Femur (tissue), 1 donor: ENCODE measurements at regions not wholly inside any gene's neighbourhood (a gene's known extent, or its start where the extent isn't known, plus 50 kb on each side); places are given as distances from the start of the nearest gene placed in this dataset.

Experiments used
- DNase-seq: peaks from one replicate; pipeline ENCODE4 v3.0.0-alpha.2; 2017

- no peak for DNase-seq
These were observed 146.1 kb upstream of the CTNNB1 start for GRCh38 chr3:41053220-41053619.

DNA sequence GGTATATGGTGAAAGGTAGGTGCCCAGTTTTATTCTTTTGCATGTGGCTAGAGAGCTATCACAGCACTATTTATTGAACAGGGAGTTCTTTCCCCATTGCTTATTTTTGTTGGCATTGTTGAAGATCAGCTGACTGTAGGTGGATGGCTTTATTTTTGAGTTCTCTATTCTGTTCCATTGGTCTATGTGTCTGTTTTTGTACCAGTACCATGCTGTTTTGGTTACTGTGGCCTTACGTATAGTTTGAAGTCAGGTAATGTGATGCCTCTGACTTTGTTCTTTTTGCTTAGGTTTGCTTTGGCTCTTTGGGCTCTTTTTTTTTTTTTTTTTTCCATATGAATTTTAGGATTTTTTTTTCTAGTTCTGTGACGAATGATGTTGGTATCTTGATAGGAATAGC, 139.2 kb upstream of the CTNNB1 start:
- DNase-seq = no peak

DNA sequence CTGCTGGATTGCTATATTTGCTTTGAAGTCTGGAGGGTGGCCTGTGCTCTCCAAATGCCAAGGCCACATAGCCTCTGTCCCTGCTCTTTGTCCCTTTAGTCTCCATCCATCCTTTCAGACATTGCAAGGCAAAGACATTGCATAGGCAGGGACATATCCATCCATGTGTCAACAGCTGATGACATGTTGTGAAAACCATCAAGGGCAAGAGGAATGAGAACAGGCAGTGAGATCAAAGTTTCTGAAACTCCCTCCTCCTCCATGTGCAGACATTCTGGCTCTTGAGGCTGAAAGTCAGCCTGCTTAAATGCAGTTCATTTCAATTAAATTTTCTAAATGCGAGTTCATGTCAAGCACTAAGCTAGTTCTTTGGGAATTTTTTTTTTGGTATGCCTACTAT, 135.2 kb upstream of the CTNNB1 start:
- no peak for DNase-seq

DNA sequence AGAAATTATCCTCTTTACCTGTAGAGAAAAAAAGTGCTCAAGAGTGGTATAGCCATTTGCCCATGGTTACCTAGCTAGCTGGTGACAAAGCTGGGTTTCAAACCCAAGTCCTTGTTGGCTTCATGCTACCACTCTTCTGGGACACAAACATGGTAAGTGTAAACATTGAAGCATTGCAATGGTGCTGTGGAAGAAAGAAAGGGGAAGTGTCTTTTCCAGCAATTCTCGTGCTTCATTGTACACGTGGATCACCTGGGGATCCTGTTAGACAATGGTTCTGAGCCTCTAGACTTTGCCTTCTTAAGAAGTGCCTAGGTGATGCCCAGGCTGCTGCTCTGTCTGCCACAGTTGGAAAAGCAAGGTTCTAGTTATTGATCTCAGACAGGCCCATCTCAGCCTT, 134.8 kb upstream of the CTNNB1 start:
- no peak for DNase-seq

- no peak for DNase-seq
These were observed 134.0 kb upstream of the CTNNB1 start for GRCh38 chr3:41065340-41065739.

- DNase-seq = no peak
These were observed 126.1 kb upstream of the CTNNB1 start for GRCh38 chr3:41073190-41073589.

DNA sequence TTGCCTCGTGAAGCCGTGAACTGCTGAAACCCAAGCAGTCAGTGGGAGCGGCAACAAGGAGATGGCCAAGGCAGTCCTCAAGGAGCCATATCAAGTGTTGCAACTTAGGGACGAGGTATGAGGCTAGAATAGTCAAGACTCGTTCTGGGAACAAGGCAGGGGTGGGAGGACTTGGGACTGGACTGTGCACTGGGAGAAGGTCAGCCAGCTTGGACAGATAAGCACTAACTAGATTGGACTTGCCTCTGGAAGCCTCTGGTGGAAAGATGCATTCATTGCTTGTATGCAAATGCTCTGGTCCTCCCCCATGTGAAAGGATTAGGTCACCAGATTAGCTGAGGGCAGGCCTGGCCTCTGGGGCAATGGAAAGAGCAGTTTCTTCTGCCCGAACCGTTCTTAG, 123.3 kb upstream of the CTNNB1 start:
- DNase-seq = no peak

DNA sequence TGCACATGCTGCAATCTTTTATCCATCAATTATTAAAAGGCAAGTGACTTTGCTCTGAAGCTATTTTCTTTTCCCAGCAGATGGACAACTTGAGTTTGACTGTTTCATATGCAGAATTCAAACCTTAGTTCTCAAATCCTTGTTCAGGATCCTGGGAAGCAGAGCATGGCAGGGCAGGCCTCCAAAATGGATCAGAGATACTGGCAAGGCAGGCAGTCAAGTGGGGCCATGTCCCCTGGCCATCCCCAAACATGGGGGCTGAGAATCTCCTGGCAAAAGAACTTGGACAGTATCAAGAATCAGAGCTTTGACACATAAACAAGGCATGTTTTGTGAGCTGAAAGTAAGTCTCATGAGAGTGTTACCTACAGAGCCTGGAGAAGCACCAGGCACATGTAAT, 122.9 kb upstream of the CTNNB1 start:
- no peak for DNase-seq

DNA sequence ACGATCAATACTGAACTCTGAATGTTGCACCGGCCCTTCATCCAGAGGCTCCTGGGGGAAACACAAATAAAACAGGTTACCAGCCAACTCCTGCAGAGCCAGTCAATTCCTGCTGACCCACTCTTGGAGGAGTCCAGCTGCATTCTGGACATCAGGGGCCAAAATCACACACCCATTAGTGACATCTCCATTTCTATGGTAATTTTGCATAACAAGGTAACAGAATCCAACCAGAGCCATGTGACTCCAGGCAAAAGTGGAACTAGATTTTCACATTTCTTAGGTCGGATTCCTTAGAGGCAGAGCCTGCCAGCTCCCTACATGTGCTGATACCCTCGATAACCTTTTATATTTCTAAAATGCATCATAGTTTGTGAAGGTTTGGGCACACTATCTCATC, 119.2 kb upstream of the CTNNB1 start:
- DNase-seq = no peak

DNA sequence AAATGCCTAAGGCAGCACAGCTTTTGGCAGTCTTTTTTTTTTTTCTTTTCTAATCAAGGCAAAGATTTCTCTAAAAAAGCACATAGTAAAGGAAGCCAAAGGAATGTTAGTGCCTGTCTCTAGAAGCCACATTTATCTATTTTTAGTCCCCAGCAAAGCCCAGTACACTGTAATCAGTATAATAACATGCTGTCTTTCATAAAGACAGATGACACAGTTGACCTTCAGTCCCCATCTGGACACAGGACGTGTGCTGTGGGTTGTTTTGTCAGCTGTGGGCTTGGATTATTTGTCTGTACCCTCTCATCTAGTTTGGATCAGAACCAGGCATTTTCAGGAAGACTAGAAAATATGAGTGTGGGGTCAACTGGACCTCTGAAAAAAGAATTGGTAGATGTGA, 110.4 kb upstream of the CTNNB1 start:
- DNase-seq = no peak

- no peak for DNase-seq
These were observed 109.7 kb upstream of the CTNNB1 start for GRCh38 chr3:41089566-41089965.

GRCh38 chr3:41092844-41093243, 106.5 kb upstream of the CTNNB1 start:
- DNase-seq = peak; percentile 35

- no peak for DNase-seq
These were observed 105.8 kb upstream of the CTNNB1 start for GRCh38 chr3:41093476-41093875.

DNA sequence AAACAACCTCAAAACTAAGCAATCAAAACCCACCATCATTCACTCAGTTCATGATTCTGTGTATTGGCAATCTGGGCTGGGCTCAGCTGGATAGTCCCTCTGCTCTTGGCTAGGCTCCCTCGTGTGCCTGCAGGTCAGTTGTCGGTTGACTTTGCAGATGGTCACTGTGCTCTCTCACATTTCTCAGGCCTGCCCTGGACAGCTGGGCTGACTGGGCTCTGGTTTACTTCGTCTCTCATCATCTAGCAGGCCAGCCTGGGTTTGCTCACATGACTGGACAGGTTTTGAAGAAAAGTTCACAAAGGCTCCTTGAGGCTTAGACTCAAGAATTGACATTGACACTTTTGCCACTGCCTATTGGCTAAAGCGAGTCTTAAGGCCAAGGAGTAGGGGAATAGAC, 105.0 kb upstream of the CTNNB1 start:
- DNase-seq = no peak

DNA sequence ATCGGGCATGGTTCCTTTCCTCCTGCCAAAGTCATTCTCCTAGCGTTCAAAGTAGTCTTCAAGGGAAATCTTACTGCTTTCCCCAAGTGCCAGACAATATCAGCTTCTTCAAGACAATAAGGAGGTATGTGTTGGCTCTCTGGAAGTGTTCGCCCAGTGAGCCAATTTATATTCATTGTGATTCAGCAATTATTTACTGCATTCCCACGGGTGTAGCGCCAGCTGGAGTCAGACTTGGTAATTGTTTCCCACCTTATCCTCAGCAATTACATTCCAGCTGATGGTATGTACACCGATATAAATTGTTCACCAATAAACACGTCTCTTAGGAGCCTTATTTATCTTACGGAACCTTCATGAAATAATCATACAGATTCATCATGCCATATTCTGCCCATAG, 103.6 kb upstream of the CTNNB1 start:
- DNase-seq = no peak

DNA sequence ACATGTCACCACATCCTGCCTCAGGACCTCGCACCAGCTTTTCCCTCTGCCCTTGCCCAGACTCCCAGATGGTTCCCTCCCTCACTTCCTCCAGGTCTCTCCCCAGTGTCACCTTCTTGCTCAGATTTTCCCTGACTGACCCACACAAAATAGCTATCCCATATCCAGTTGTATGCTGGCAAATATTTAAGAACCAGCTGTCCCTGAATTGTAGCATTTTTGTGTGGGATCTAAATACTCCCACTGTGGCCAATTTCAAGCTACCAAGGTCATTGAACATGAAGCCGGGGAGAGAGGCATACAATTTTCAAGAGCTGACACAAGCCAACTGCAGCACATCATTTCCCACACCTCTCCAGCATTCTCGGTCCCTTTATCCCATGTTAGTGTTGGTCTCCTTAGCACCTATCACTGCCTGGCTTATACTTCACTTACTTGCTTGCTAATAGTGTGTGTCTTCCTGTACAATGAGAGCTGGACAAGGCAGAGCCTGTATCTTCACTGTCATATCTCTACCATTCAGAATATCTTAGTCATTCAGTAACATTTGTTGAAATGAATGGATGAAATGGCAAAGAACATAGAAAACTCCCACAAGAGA, 101.3 kb upstream of the CTNNB1 start:
- no peak for DNase-seq

DNA sequence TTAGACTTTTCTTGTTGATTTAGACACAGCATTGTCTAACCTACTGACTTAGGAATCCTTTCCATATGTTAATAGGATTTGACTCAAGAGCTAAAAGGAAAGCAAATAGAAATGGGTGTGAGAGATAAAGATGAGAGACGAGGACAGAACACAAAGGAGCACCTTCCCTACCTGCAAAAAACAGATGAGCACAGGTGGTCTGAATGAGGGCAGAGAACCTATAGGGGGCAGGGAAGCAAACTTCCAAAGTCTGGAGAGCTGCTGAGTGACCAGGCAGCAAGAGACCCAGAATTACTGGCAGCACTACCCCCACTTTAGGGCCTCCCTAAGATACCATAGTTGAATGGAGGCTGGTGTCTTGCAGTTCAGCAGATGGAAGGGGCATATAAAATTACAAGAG, 98.1 kb upstream of the CTNNB1 start:
- DNase-seq = no peak

DNA sequence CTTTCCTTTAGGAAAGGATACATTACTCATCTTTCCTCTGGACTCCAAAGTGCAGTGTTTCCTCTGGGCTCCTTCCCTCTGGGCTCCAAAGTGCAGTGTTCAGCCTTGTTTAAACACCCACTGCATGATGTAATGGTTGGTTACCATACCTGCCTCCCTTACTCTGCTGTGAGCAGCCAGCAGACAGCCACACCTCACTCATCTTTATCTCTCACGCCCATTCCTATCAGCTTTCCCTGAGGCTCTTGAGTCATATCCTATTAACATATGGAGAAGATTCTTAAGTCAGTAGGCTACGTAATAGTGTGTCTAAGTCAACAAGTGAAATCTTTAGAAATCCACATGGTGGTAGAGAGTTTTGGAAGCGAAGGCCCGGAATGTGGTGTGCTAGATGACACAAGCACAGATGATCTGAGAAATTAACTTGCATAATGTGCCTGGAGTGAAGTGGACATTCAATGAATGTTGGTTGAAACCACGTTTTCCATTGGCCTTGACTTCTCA, 97.2 kb upstream of the CTNNB1 start:
- DNase-seq = no peak

- DNase-seq = no peak
These were observed 96.6 kb upstream of the CTNNB1 start for GRCh38 chr3:41102750-41103149.

GRCh38 chr3:41103200-41103599, 96.1 kb upstream of the CTNNB1 start:
- DNase-seq = peak; percentile 21

DNA sequence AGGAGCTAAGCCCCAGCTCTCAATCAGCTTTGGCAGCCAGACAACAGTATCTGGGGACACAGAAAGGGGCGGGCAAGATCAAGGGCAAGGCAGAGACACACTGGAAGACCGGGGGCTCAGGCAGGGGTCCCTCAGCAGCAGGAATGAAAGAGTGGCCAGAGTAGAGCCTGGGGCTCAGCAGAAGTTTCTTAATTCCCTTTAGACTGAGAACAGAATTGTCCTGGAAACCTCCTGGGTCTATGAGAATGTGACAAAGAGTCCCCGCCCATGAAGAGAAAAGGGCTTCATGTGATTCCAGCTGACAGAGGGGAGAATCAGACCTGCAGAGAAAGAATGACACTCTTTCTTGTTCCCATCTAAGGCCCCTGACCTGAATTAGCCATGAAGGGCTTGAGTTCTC, 95.2 kb upstream of the CTNNB1 start:
- no peak for DNase-seq

DNA sequence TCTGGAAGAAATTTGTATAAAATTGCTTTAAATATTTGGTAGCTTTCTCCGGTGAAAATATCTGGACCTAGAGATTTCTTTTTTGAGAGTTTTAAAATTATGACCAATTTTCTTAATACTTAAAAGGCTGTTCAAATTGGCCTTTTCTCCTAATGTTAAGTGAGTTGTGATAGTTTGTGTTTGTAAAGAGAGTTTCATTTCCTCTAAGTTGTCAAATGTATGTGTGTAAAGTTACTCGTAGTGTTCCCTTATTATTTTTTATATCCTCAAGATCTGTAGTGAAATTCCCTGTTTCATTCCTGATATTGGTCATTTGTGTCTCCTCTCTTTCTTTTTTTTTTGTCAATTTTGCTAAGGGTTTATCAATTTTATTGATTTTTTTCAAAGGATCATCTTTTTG, 92.6 kb upstream of the CTNNB1 start:
- no peak for DNase-seq

DNA sequence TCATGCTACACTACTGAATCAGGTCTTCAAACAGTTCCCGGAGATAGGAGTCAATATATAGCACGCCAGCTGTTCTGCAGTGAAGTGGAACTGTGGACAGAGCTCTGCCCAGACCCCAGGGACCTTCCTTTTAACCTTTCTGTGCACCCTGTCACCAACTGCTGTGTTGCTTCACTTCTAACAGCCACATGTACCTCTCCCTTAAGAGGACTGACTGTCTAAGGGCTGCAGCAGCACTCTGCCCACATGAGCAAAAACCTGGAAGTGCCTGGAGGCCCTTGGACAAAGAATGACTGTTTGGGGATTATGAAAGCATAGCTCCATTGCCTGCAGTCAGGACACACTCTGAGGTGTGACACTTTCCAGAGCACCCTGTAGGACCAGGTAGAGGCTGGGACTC, 88.3 kb upstream of the CTNNB1 start:
- no peak for DNase-seq

DNA sequence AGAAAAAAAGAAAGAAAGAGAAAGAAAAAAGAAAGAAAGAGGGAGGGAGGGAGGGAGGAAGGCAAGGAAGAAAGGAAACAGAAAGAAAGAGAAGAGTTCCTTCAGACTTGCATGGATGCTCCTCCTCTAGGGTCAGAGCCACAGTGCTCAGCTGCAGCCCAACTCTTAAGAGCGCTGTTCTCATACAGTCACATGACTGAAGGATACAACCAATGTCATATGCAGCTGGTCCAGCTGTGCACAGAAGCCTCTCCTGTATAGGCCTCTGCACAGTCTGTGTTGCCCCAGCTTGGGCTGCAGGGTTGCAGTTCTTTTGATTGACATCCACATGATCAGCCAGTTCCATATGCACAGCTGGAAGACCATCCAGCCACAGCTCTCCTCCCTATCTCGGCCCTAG, 86.8 kb upstream of the CTNNB1 start:
- DNase-seq = no peak

- no peak for DNase-seq
These were observed 84.2 kb upstream of the CTNNB1 start for GRCh38 chr3:41115069-41115468.

- no peak for DNase-seq
These were observed 82.5 kb upstream of the CTNNB1 start for GRCh38 chr3:41116851-41117250.
